Stimulated activated CD4-positive, alpha-beta T cell treated with anti-CD3 and anti-CD28 coated beads, Interleukin-15, amount 100 ng/mL, for 24 hours (primary cell): ENCODE measurements at regions not wholly inside any gene's neighbourhood (a gene's known extent, or its start where the extent isn't known, plus 50 kb on each side); places are given as distances from the start of the nearest gene placed in this dataset.
"Not testable (repeated sequence)": the region's sequence is repeated elsewhere in the genome, so short reads cannot be mapped to it uniquely, and the experiment has no call there.

ENCODE experiments used
- DNase-seq: peaks from one replicate; pipeline ENCODE4 v3.0.0-alpha.2; 2020

GRCh38 chr1:245023222-245023621 is 131.6 kb upstream of the KIF26B start:
- no peak for DNase-seq

- no peak for DNase-seq
Measured at GRCh38 chr1:245019910-245020486, 134.8 kb upstream of the KIF26B start.

- no peak for DNase-seq
Measured at GRCh38 chr1:245016700-245017099, 138.1 kb upstream of the KIF26B start.

GRCh38 chr1:245015031-245015430 is 139.8 kb upstream of the KIF26B start:
- no peak for DNase-seq

GRCh38 chr1:245014247-245015029 is 140.3 kb upstream of the KIF26B start:
- no peak for DNase-seq

GRCh38 chr1:245010018-245010614 is 144.7 kb upstream of the KIF26B start:
- DNase-seq = no peak

GRCh38 chr1:245008761-245009160 is 144.4 kb upstream of the HNRNPU start:
- DNase-seq = no peak

- DNase-seq = no peak
Measured at GRCh38 chr1:245007852-245008251, 143.5 kb upstream of the HNRNPU start.

- no peak for DNase-seq
Measured at GRCh38 chr1:245003246-245003645, 138.9 kb upstream of the HNRNPU start.

GRCh38 chr1:245001252-245001651 is 136.9 kb upstream of the HNRNPU start:
- no peak for DNase-seq

- no peak for DNase-seq
Measured at GRCh38 chr1:245000872-245001188, 136.5 kb upstream of the HNRNPU start.

GRCh38 chr1:244999644-245000043 is 135.3 kb upstream of the HNRNPU start:
- DNase-seq = not testable (repeated sequence)

- DNase-seq = no peak
Measured at GRCh38 chr1:244998717-244999346, 134.5 kb upstream of the HNRNPU start.

- DNase-seq = no peak
Measured at GRCh38 chr1:244995602-244996400, 131.5 kb upstream of the HNRNPU start.

- DNase-seq = no peak
Measured at GRCh38 chr1:244992833-244993232, 128.5 kb upstream of the HNRNPU start.

- no peak for DNase-seq
Measured at GRCh38 chr1:244989813-244990212, 125.5 kb upstream of the HNRNPU start.

- DNase-seq = no peak
Measured at GRCh38 chr1:244988521-244988920, 124.2 kb upstream of the HNRNPU start.

- no peak for DNase-seq
Measured at GRCh38 chr1:244980605-244981004, 116.3 kb upstream of the HNRNPU start.

- DNase-seq = no peak
Measured at GRCh38 chr1:244974550-244974949, 110.2 kb upstream of the HNRNPU start.

GRCh38 chr1:244974106-244974505 is 109.8 kb upstream of the HNRNPU start:
- no peak for DNase-seq

GRCh38 chr1:244971552-244972216 is 107.3 kb upstream of the HNRNPU start:
- no peak for DNase-seq

GRCh38 chr1:244970744-244971551 is 106.6 kb upstream of the HNRNPU start:
- DNase-seq = peak; percentile 93
